Fibroblast of lung (primary cell): ENCODE measurements at regions not wholly inside any gene's neighbourhood (a gene's known extent, or its start where the extent isn't known, plus 50 kb on each side); places are given as distances from the start of the nearest gene placed in this dataset.

Experiments
- EZH2 ChIP-seq: IDR thresholded peaks from 2 replicates; pipeline ENCODE4 v1.5.1; 2012; ENCODE audit warnings: low read length, control low read depth, mild to moderate bottlenecking; ENCODE audit errors: missing control alignments
- TF ChIP-seq, protein P1 (sequence below), 2 donors: IDR thresholded peaks in 1 of 2; conservative IDR thresholded peaks in 1 of 2; 1 replicate in 1 of 2; 2 replicates in 1 of 2; pipeline ENCODE4 v1.5.1; 2011 to 2012; ENCODE audit warnings: low read length in 2 of 2, control low read depth in 1 of 2, inconsistent platforms in 1 of 2, low read depth in 1 of 2, mild to moderate bottlenecking in 1 of 2

DNA sequence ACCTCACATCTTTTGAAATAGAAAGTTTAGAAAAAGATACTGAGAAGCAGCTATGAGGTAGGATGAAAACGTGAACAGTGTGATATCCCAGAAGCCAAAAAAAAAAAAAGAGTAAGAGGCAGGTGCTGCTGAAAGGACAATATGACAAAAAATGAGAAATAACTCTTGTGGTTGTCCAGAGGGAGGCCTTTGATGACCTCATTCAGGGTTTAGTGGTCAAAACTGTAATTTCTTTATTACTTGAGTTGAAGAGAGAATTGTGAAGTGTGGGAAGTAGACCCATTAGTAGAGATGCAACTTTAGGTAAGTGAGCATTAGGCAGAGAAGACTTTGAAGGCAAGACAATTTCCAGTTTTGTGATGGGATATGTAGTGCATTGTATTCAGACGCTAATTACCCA is 1306.3 kb upstream of the ACO1 start:
- TF ChIP-seq, protein P1, sequence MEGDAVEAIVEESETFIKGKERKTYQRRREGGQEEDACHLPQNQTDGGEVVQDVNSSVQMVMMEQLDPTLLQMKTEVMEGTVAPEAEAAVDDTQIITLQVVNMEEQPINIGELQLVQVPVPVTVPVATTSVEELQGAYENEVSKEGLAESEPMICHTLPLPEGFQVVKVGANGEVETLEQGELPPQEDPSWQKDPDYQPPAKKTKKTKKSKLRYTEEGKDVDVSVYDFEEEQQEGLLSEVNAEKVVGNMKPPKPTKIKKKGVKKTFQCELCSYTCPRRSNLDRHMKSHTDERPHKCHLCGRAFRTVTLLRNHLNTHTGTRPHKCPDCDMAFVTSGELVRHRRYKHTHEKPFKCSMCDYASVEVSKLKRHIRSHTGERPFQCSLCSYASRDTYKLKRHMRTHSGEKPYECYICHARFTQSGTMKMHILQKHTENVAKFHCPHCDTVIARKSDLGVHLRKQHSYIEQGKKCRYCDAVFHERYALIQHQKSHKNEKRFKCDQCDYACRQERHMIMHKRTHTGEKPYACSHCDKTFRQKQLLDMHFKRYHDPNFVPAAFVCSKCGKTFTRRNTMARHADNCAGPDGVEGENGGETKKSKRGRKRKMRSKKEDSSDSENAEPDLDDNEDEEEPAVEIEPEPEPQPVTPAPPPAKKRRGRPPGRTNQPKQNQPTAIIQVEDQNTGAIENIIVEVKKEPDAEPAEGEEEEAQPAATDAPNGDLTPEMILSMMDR (conservative IDR thresholded peaks at IDR 0.05 in 1 of 2, IDR thresholded peaks at IDR 0.05 in 1 of 2; ENCODE audit: low read depth in 1 of 2, low read length in 2 of 2): no peak
- TF ChIP-seq EZH2: no peak
